CD4-positive, CD25-positive, alpha-beta regulatory T cell (primary cell): ENCODE measurements at regions not wholly inside any gene's neighbourhood (a gene's known extent, or its start where the extent isn't known, plus 50 kb on each side); places are given as distances from the start of the nearest gene placed in this dataset.
"Not testable (repeated sequence)": the region's sequence is repeated elsewhere in the genome, so short reads cannot be mapped to it uniquely, and the experiment has no call there.

Experiments used
- ATAC-seq, 2 donors: fragments of 150-1000 bp; cut with Tn5 transposase; one replicate each; pipeline ENCODE4 v1.10.0; 2021; ENCODE audit warnings: low read depth in 2 of 2, moderate number of reproducible peaks in 2 of 2, moderate library complexity in 1 of 2
- DNase-seq, 3 donors: peaks; one replicate each; pipeline versions ENCODE4 v3.0.0 to v3.0.0-alpha.2; 2012 to 2022; ENCODE audit warnings: mixed read lengths in 1 of 3
- H3K27ac ChIP-seq: one replicate; pipeline ENCODE4 v1.7.0; 2013; ENCODE audit warnings: mild to moderate bottlenecking, low read length; ENCODE audit not compliant: insufficient read depth, poor library complexity, severe bottlenecking
- H3K27me3 ChIP-seq: one replicate; pipeline ENCODE4 v1.7.0; 2013; ENCODE audit warnings: low read length; ENCODE audit not compliant: control insufficient read depth, insufficient read depth
- H3K36me3 ChIP-seq: one replicate; pipeline ENCODE4 v1.7.0; 2013; ENCODE audit warnings: mild to moderate bottlenecking, low read length, moderate library complexity; ENCODE audit not compliant: control insufficient read depth, insufficient read depth
- H3K4me1 ChIP-seq: 2 replicates; pipeline ENCODE4 v1.7.0; 2013; ENCODE audit warnings: mild to moderate bottlenecking, low read length; ENCODE audit not compliant: insufficient read depth, control insufficient read depth, poor library complexity, severe bottlenecking
- H3K4me3 ChIP-seq: one replicate; pipeline ENCODE4 v1.7.0; 2013; ENCODE audit warnings: low read depth, mild to moderate bottlenecking, low read length, moderate library complexity
- H3K9me3 ChIP-seq, 2 experiments: 1 replicate in 1 of 2; 2 replicates in 1 of 2; pipeline ENCODE4 v1.7.0; 2013; ENCODE audit warnings: low read length in 2 of 2, mild to moderate bottlenecking in 1 of 2, moderate library complexity in 1 of 2; ENCODE audit not compliant: control insufficient read depth in 2 of 2
- H3K27ac Mint-ChIP-seq, 3 donors: one replicate each; pipeline ENCODE4 v1.8.0; 2020 to 2022; ENCODE audit warnings: mild to moderate bottlenecking in 3 of 3, mixed read lengths in 3 of 3, moderate library complexity in 2 of 3
- H3K27me3 Mint-ChIP-seq: one replicate; pipeline ENCODE4 v1.8.0; 2022; ENCODE audit warnings: mild to moderate bottlenecking, mixed read lengths
- H3K36me3 Mint-ChIP-seq: one replicate; pipeline ENCODE4 v1.8.0; 2020; ENCODE audit warnings: mixed read lengths
- H3K4me1 Mint-ChIP-seq, 4 donors: one replicate each; pipeline ENCODE4 v1.8.0; 2020 to 2022; ENCODE audit warnings: mixed read lengths in 4 of 4, mild to moderate bottlenecking in 1 of 4
- H3K4me3 Mint-ChIP-seq, 4 donors: one replicate each; pipeline ENCODE4 v1.8.0; 2020 to 2022; ENCODE audit warnings: mild to moderate bottlenecking in 4 of 4, mixed read lengths in 4 of 4, moderate library complexity in 3 of 4
- H3K9me3 Mint-ChIP-seq, 7 donors: one replicate each; pipeline ENCODE4 v1.8.0; 2020 to 2022; ENCODE audit warnings: mixed read lengths in 7 of 7, mild to moderate bottlenecking in 3 of 7, moderate library complexity in 2 of 7

DNA sequence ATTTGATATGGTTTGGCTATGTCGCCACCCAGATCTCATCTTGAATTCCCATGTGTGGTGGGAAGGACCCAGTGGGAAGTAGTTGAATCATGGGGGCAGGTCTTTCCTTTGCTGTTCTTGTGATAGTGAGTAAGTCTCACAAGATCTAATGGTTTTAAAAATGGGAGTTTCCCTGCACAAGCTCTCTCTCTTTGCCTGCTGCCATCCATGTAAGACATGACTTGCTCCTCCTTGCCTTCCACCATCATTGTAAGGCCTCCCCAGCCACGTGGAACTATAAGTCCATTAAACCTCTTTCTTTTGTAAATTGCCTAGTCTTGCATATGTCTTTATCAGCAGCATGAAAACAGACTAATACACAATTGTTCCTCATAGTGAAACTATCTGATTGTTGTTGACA is 66.9 kb upstream of the FABP2 start:
- ATAC-seq, DNase-seq, H3K27ac Mint-ChIP-seq, H3K9me3 Mint-ChIP-seq, H3K4me3 ChIP-seq, H3K4me1 ChIP-seq, H3K4me1 Mint-ChIP-seq, H3K4me3 Mint-ChIP-seq, H3K9me3 ChIP-seq, H3K27me3 ChIP-seq, H3K27ac ChIP-seq, H3K36me3 ChIP-seq, H3K36me3 Mint-ChIP-seq: not testable (repeated sequence)
- H3K27me3 Mint-ChIP-seq: peaks cover 19% of the 10 kb centered on the region

DNA sequence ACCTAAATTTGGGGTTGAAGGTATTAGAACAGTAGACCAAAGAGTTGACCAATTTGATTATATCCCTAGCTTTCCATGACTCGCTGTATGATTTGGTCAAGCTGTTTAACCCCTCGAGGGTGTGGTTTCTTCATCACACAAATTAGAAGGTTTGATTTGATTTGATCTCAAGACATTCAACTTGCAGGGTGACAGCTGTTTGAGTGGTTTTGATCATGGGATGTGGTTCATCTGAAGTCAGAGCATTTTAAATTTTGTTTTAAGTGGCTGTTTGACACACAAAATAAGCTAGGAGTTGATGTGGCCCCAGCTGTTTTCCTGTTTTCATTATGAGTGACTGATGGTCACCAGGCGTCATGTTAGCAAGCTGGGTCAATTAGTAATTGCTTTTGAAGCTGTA is 52.7 kb upstream of the FABP2 start:
- H3K9me3 Mint-ChIP-seq, ATAC-seq: not testable (repeated sequence)

DNA sequence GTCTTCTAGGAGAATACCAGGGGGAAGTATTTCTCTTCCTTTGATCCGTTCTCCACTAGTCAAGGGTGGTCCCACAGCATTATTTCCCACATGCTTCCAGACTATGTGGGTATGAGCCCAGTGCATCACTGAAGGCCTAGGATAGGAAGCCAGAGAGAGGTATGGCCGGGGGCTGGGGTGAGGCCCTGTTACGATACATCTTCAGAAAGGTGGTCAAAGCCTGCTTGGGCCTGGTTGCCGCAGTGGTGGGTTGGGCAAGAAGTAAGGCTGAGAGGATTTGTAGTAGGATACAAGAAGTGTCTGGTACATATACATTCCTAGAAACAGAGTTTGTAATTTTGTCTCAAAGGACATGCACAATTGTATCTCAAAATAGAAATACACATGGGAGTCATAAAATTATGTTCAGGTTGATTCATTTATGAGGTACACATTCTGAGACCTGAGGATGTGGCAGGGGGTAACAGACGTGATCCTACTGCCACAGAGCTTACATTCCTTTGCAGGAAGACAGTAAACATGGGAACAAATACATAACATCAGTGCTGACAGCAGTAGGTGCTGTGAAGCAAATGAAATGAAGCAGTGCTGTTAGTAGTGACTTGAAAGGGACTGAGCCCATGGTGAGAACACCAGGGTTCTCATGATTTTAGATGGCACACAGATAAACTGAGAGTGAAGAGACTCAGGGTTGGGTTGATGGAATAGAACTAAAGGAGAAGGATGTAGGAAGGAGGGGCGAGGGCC is 50.6 kb upstream of the FABP2 start:
- peak overlapping the region in 1 of 3 donors; percentile 44 for H3K27ac Mint-ChIP-seq
- not testable (repeated sequence) for ATAC-seq, DNase-seq, H3K27me3 Mint-ChIP-seq, H3K9me3 ChIP-seq, H3K4me3 Mint-ChIP-seq, H3K27me3 ChIP-seq, H3K27ac ChIP-seq, H3K9me3 Mint-ChIP-seq, H3K36me3 ChIP-seq, H3K4me1 ChIP-seq, H3K36me3 Mint-ChIP-seq, H3K4me3 ChIP-seq
- H3K4me1 Mint-ChIP-seq: peaks cover 15 to 38% (median 27%) of the 10 kb centered on the region in 4 donors

More for the DNA sequence above, 52.7 kb upstream of the FABP2 start:
- not testable (repeated sequence) for H3K4me1 ChIP-seq, H3K36me3 Mint-ChIP-seq, H3K4me3 ChIP-seq, H3K27ac ChIP-seq, H3K27me3 ChIP-seq, H3K27me3 Mint-ChIP-seq, H3K9me3 ChIP-seq, H3K36me3 ChIP-seq
- H3K4me1 Mint-ChIP-seq: peaks cover 15 to 34% (median 24%) of the 10 kb centered on the region in 4 donors
- peak overlapping the region in 1 of 3 donors; percentile 64 for H3K27ac Mint-ChIP-seq
- peak overlapping the region in 3 of 4 donors; percentile 9 to 14 (median 9) for H3K4me3 Mint-ChIP-seq
- DNase-seq: peak in 1 of 3 donors; percentile 31
